Fibroblast of mammary gland (primary cell): ENCODE measurements at regions not wholly inside any gene's neighbourhood (a gene's known extent, or its start where the extent isn't known, plus 50 kb on each side); places are given as distances from the start of the nearest gene placed in this dataset.
A peak's percentile ranks its signal among the peaks of the same experiment; 100 is the strongest.
"Not testable (repeated sequence)": the region's sequence is repeated elsewhere in the genome, so short reads cannot be mapped to it uniquely, and the experiment has no call there.

Source experiments
- DNase-seq: peaks from one replicate; pipeline ENCODE4 v3.0.0-alpha.2; 2010; ENCODE audit warnings: low read depth
- H3K4me3 ChIP-seq: 2 replicates; pipeline ENCODE4 v1.5.1; 2011; ENCODE audit warnings: low read depth, mild to moderate bottlenecking, low read length, moderate library complexity; ENCODE audit not compliant: control insufficient read depth
- CTCF ChIP-seq: conservative IDR thresholded peaks from 2 replicates; pipeline ENCODE4 v1.5.1; 2011; ENCODE audit warnings: low read depth, low read length, inconsistent platforms; ENCODE audit not compliant: control insufficient read depth, insufficient read depth

- H3K4me3 ChIP-seq: no peak overlapping the region
- DNase-seq: no peak
- TF ChIP-seq CTCF: no peak
These were observed 72.5 kb downstream of the LHX2 start for GRCh38 chr9:124084087-124084486.

- no peak overlapping the region for H3K4me3 ChIP-seq
- no peak for DNase-seq
- no peak for TF ChIP-seq CTCF
These were observed 75.7 kb downstream of the LHX2 start for GRCh38 chr9:124087226-124087625.

- TF ChIP-seq CTCF: no peak
- no peak for DNase-seq
- no peak overlapping the region for H3K4me3 ChIP-seq
These were observed 76.9 kb downstream of the LHX2 start for GRCh38 chr9:124088476-124088837.

- not testable (repeated sequence) for H3K4me3 ChIP-seq, DNase-seq
These were observed 78.3 kb downstream of the LHX2 start for GRCh38 chr9:124089631-124090488.

GRCh38 chr9:124098141-124098905 is 86.8 kb downstream of the LHX2 start:
- peak; percentile 8 for DNase-seq
- no peak overlapping the region for H3K4me3 ChIP-seq
- TF ChIP-seq CTCF: no peak

GRCh38 chr9:124099860-124100259 is 88.3 kb downstream of the LHX2 start:
- no peak overlapping the region for H3K4me3 ChIP-seq
- DNase-seq: no peak
- no peak for TF ChIP-seq CTCF
